GM12873 (cell line): ENCODE measurements at regions not wholly inside any gene's neighbourhood (a gene's known extent, or its start where the extent isn't known, plus 50 kb on each side); places are given as distances from the start of the nearest gene placed in this dataset.

ENCODE experiments used
- CTCF ChIP-seq: IDR thresholded peaks from 2 replicates; pipeline ENCODE4 v1.5.1; 2012; ENCODE audit warnings: low read depth, mild to moderate bottlenecking, moderate library complexity, low read length, control low read depth; ENCODE audit not compliant: insufficient read depth; ENCODE audit errors: missing control alignments

- no peak for TF ChIP-seq CTCF
Measured at GRCh38 chr11:86157797-86158378, 86.7 kb upstream of the EED start.

- TF ChIP-seq CTCF, result no peak
Measured at GRCh38 chr11:86156397-86156955, 87.6 kb upstream of the PICALM start.

- no peak for TF ChIP-seq CTCF
Measured at GRCh38 chr11:86155200-86155844, 86.4 kb upstream of the PICALM start.

GRCh38 chr11:86153439-86153838 lies 84.6 kb upstream of the PICALM start:
- no peak for TF ChIP-seq CTCF

GRCh38 chr11:86152901-86153300 lies 84.0 kb upstream of the PICALM start:
- no peak for TF ChIP-seq CTCF

GRCh38 chr11:86152006-86152862 lies 83.3 kb upstream of the PICALM start:
- no peak for TF ChIP-seq CTCF
